ENCODE measurements at regions not wholly inside any gene's neighbourhood (a gene's known extent, or its start where the extent isn't known, plus 50 kb on each side); places are given as distances from the start of the nearest gene placed in this dataset.

- H3K9me3 ChIP-seq (ENCODE audit: low read length), result no peaks in the 10 kb centered on the region
- TF ChIP-seq CTCF (IDR thresholded peaks at IDR 0.05; ENCODE audit: poor library complexity, severe bottlenecking), result no peak
- TF ChIP-seq SMC3 (conservative IDR thresholded peaks at IDR 0.05; ENCODE audit: poor library complexity), result no peak
- TF ChIP-seq, protein P1, sequence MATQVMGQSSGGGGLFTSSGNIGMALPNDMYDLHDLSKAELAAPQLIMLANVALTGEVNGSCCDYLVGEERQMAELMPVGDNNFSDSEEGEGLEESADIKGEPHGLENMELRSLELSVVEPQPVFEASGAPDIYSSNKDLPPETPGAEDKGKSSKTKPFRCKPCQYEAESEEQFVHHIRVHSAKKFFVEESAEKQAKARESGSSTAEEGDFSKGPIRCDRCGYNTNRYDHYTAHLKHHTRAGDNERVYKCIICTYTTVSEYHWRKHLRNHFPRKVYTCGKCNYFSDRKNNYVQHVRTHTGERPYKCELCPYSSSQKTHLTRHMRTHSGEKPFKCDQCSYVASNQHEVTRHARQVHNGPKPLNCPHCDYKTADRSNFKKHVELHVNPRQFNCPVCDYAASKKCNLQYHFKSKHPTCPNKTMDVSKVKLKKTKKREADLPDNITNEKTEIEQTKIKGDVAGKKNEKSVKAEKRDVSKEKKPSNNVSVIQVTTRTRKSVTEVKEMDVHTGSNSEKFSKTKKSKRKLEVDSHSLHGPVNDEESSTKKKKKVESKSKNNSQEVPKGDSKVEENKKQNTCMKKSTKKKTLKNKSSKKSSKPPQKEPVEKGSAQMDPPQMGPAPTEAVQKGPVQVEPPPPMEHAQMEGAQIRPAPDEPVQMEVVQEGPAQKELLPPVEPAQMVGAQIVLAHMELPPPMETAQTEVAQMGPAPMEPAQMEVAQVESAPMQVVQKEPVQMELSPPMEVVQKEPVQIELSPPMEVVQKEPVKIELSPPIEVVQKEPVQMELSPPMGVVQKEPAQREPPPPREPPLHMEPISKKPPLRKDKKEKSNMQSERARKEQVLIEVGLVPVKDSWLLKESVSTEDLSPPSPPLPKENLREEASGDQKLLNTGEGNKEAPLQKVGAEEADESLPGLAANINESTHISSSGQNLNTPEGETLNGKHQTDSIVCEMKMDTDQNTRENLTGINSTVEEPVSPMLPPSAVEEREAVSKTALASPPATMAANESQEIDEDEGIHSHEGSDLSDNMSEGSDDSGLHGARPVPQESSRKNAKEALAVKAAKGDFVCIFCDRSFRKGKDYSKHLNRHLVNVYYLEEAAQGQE (IDR thresholded peaks at IDR 0.05; ENCODE audit: borderline replicate concordance), result no peak
- no peak for TF ChIP-seq RAD21 (conservative IDR thresholded peaks at IDR 0.05)
- no peak for TF ChIP-seq MXI1 (conservative IDR thresholded peaks at IDR 0.05; ENCODE audit: poor library complexity, severe bottlenecking)
- TF ChIP-seq POLR2AphosphoS5 (IDR thresholded peaks at IDR 0.05), result no peak
- TF ChIP-seq EZH2 (IDR thresholded peaks at IDR 0.05; ENCODE audit: borderline replicate concordance, insufficient read depth, low read length, poor library complexity, severe bottlenecking), result no peak
- no peak for TF ChIP-seq EP300 (conservative IDR thresholded peaks at IDR 0.05; ENCODE audit: poor library complexity, severe bottlenecking)
- TF ChIP-seq TAF1 (IDR thresholded peaks at IDR 0.05; ENCODE audit: low read depth), result no peak
- H3K27ac ChIP-seq (ENCODE audit: low read length), result no peak overlapping the region
- H2AFZ ChIP-seq (ENCODE audit: low read depth, low read length), result no peak overlapping the region
- H3K4me3 ChIP-seq (ENCODE audit: low read length), result no peak overlapping the region
- no peaks in the 10 kb centered on the region for H3K9me2 ChIP-seq (ENCODE audit: insufficient read depth, low read length)
- H3K27me3 ChIP-seq (ENCODE audit: insufficient read depth, low read depth, low read length), result no peaks in the 10 kb centered on the region
- H3K9ac ChIP-seq (ENCODE audit: low read length), result no peak overlapping the region
- no peaks in the 10 kb centered on the region for H3F3A ChIP-seq (ENCODE audit: insufficient read depth, low read length, poor library complexity, severe bottlenecking)
- H3K36me3 ChIP-seq (ENCODE audit: insufficient read depth, low read length), result no peaks in the 10 kb centered on the region
- no peaks in the 10 kb centered on the region for H3K79me2 ChIP-seq (replicated peaks; ENCODE audit: insufficient read depth, low read length)
- H4K20me1 ChIP-seq (ENCODE audit: insufficient read depth), result no peaks in the 10 kb centered on the region
- H3K4me2 ChIP-seq (ENCODE audit: low read length), result no peak overlapping the region
Observed at GRCh38 chr12:71036526-71036925, 116.0 kb upstream of the PTPRR start.

DNA sequence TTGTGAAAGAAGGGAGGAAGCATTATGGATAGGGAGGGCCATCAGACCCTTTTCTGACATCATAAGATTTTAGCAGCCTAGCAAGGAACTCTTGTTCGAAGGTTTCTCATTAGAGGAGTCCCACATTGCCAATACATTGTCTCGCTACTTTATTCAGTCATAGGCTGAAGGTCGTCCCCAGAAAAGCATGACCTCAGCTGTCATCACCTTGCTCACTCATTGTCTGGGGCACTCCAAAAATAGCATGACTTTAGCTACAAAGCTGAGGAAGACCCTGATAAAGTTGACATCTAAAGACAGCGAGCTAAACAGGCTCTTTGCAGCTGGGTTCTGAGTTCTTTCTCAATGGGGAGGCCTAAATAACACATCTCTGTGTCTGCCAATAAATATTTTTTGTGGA lies 112.4 kb upstream of the PTPRR start:
- H2AFZ ChIP-seq (ENCODE audit: low read depth, low read length), result no peak overlapping the region
- no peaks in the 10 kb centered on the region for H3K9me3 ChIP-seq (ENCODE audit: low read length)
- TF ChIP-seq, protein P1 (IDR thresholded peaks at IDR 0.05; ENCODE audit: borderline replicate concordance), result no peak
- TF ChIP-seq CTCF (IDR thresholded peaks at IDR 0.05; ENCODE audit: poor library complexity, severe bottlenecking) (no peak), TAF1 (IDR thresholded peaks at IDR 0.05; ENCODE audit: low read depth) (no peak), SMC3 (conservative IDR thresholded peaks at IDR 0.05; ENCODE audit: poor library complexity) (no peak), RAD21 (conservative IDR thresholded peaks at IDR 0.05) (no peak), MXI1 (conservative IDR thresholded peaks at IDR 0.05; ENCODE audit: poor library complexity, severe bottlenecking) (no peak), POLR2AphosphoS5 (IDR thresholded peaks at IDR 0.05) (no peak), EZH2 (IDR thresholded peaks at IDR 0.05; ENCODE audit: borderline replicate concordance, insufficient read depth, low read length, poor library complexity, severe bottlenecking) (no peak), EP300 (conservative IDR thresholded peaks at IDR 0.05; ENCODE audit: poor library complexity, severe bottlenecking) (no peak)

More for the DNA sequence above, 112.4 kb upstream of the PTPRR start:
- no peak overlapping the region for H3K4me2 ChIP-seq (ENCODE audit: low read length)
- no peak overlapping the region for H3K4me3 ChIP-seq (ENCODE audit: low read length)
- H3K79me2 ChIP-seq (replicated peaks; ENCODE audit: insufficient read depth, low read length), result no peaks in the 10 kb centered on the region
- H3F3A ChIP-seq (ENCODE audit: insufficient read depth, low read length, poor library complexity, severe bottlenecking), result no peaks in the 10 kb centered on the region
- H3K27me3 ChIP-seq (ENCODE audit: insufficient read depth, low read depth, low read length), result no peaks in the 10 kb centered on the region
- H3K36me3 ChIP-seq (ENCODE audit: insufficient read depth, low read length), result no peaks in the 10 kb centered on the region
- no peaks in the 10 kb centered on the region for H3K9me2 ChIP-seq (ENCODE audit: insufficient read depth, low read length)
- H3K9ac ChIP-seq (ENCODE audit: low read length), result no peak overlapping the region
- no peak overlapping the region for H3K27ac ChIP-seq (ENCODE audit: low read length)
- no peaks in the 10 kb centered on the region for H4K20me1 ChIP-seq (ENCODE audit: insufficient read depth)
